K562 (cell line): ENCODE measurements at regions not wholly inside any gene's neighbourhood (a gene's known extent, or its start where the extent isn't known, plus 50 kb on each side); places are given as distances from the start of the nearest gene placed in this dataset.

Experiments used
- ATAC-seq: fragments of 200-7000 bp; cut with Tn5 transposase; 3 replicates; pipeline ENCODE4 v1.9.1; 2020; ENCODE audit warnings: moderate library complexity
- BruUV-seq: library from RNA; stranded (reverse); fragments of 400-500 nt; replicated peaks from 2 replicates; lab custom pipeline; 2021; lab: Mats Ljungman, UMichigan
- CTCF ChIA-PET: fragments of 300-600 bp; formaldehyde crosslinking; extraction: SDS; loops from one replicate; lab custom pipeline; 2021; ENCODE audit warnings: low intra/inter-chr PET ratio; lab: Yijun Ruan, JAX
- POLR2A ChIA-PET: fragments of 300-600, 350-650 bp; sonication (Branson Sonifier 250); formaldehyde crosslinking; extraction: SDS; loops from one replicate; lab custom pipeline; 2021; ENCODE audit warnings: antibody characterized with exemption, inconsistent platforms; lab: Yijun Ruan, JAX
- DNase-seq, 4 experiments: peaks; one replicate each; pipeline versions ENCODE4 v3.0.0 to v3.0.0-alpha.2; 2011 to 2018; ENCODE audit warnings: low spot score in 3 of 4, mixed read lengths in 3 of 4; ENCODE audit errors: extremely low read depth in 1 of 4
- FAIRE-seq: peaks from 2 replicates; lab custom pipeline; 2011; peaks lifted over from hg19 to GRCh38; lab: Jason Lieb, UNC
- H2AFZ ChIP-seq: 2 replicates; pipeline ENCODE4 v1.6.0; 2011; ENCODE audit warnings: low read depth, low read length, control low read depth, inconsistent platforms
- H3K27ac ChIP-seq: fragments of 200-600 bp; 3 replicates; pipeline ENCODE4 v1.8.0; 2011; ENCODE audit warnings: low read depth, mild to moderate bottlenecking, control low read depth, inconsistent platforms, low read length, moderate library complexity, mixed read lengths; ENCODE audit errors: extremely low read depth
- H3K27me3 ChIP-seq, 2 experiments: fragments of 300-600 bp in 1 of 2; 2 replicates in 1 of 2; 3 replicates in 1 of 2; pipeline versions ENCODE4 v1.6.0 to v1.8.0; 2011; ENCODE audit warnings: inconsistent platforms in 2 of 2, low read length in 2 of 2, mild to moderate bottlenecking in 1 of 2, mixed read lengths in 1 of 2, moderate library complexity in 1 of 2; ENCODE audit not compliant: control insufficient read depth in 2 of 2, insufficient read depth in 2 of 2
- H3K36me3 ChIP-seq: fragments of 300-600 bp; 3 replicates; pipeline ENCODE4 v1.8.0; 2011; ENCODE audit warnings: mild to moderate bottlenecking, low read length, inconsistent platforms; ENCODE audit not compliant: control insufficient read depth, insufficient read depth
- H3K4me1 ChIP-seq, 2 experiments: fragments of 200-600 bp in 1 of 2; replicated peaks in 1 of 2; 2 replicates in 1 of 2; 3 replicates in 1 of 2; pipeline versions ENCODE4 v1.5.1 to v1.8.0; 2011; ENCODE audit warnings: inconsistent platforms in 2 of 2, low read length in 2 of 2, mild to moderate bottlenecking in 1 of 2, mixed read lengths in 1 of 2, moderate library complexity in 1 of 2; ENCODE audit not compliant: control insufficient read depth in 2 of 2, insufficient read depth in 2 of 2
- H3K4me2 ChIP-seq: 2 replicates; pipeline ENCODE4 v1.6.1; 2011; ENCODE audit warnings: low read length, control low read depth, inconsistent platforms, mixed read lengths; ENCODE audit not compliant: insufficient read depth
- H3K4me3 ChIP-seq: fragments of 200-600 bp; sonication (generic), shearing (Covaris generic); 2 replicates; pipeline ENCODE4 v1.5.1; 2016; ENCODE audit warnings: control low read depth, inconsistent platforms
- H3K79me2 ChIP-seq: fragments of 200-600 bp; 3 replicates; pipeline ENCODE4 v1.8.0; 2011; ENCODE audit warnings: low read length, inconsistent platforms; ENCODE audit not compliant: control insufficient read depth, insufficient read depth
- H3K9ac ChIP-seq, 2 experiments: 2 replicates each; pipeline versions ENCODE4 v1.6.0 to v1.6.1; 2011; ENCODE audit warnings: low read depth in 2 of 2, low read length in 2 of 2, control low read depth in 1 of 2, inconsistent platforms in 1 of 2, mild to moderate bottlenecking in 1 of 2, mixed read lengths in 1 of 2; ENCODE audit not compliant: insufficient read depth in 1 of 2
- H3K9me1 ChIP-seq: one replicate; pipeline ENCODE4 v1.6.0; 2011; ENCODE audit warnings: inconsistent platforms, mild to moderate bottlenecking, low read length, moderate library complexity; ENCODE audit not compliant: control insufficient read depth, insufficient read depth
- H3K9me3 ChIP-seq: replicated peaks from 2 replicates; pipeline ENCODE4 v1.5.1; 2011; ENCODE audit warnings: low read depth, low read length, inconsistent platforms; ENCODE audit not compliant: control insufficient read depth, insufficient read depth
- H4K20me1 ChIP-seq: replicated peaks from 2 replicates; pipeline ENCODE4 v1.6.1; 2011; ENCODE audit warnings: low read length, inconsistent platforms, mixed read lengths; ENCODE audit not compliant: control insufficient read depth, insufficient read depth
- CTCF ChIP-seq, 3 experiments: IDR thresholded peaks in 2 of 3; conservative IDR thresholded peaks in 1 of 3; 2 replicates each; pipeline ENCODE4 v1.5.1; 2011 to 2012; ENCODE audit warnings: low read length in 3 of 3, mild to moderate bottlenecking in 3 of 3, control low read depth in 2 of 3, improper control_type of control experiment in 1 of 3, inconsistent platforms in 1 of 3, low read depth in 1 of 3, mixed read lengths in 1 of 3, moderate library complexity in 1 of 3; ENCODE audit not compliant: insufficient read depth in 2 of 3
- RAD21 ChIP-seq, 2 experiments: fragments of 250-450 bp in 1 of 2; fragments of 450-650 bp in 1 of 2; sonication (Bioruptor Pico) in 1 of 2; formaldehyde crosslinking in 1 of 2; IDR thresholded peaks in 1 of 2; conservative IDR thresholded peaks in 1 of 2; 2 replicates each; pipeline versions ENCODE4 v1.4.0 to v1.8.0; 2020 to 2022; ENCODE audit warnings: mild to moderate bottlenecking in 2 of 2, moderate library complexity in 1 of 2
- RCOR1 ChIP-seq, 2 experiments: IDR thresholded peaks; 2 replicates each; pipeline ENCODE4 v1.6.1; 2012; ENCODE audit warnings: low read depth in 2 of 2, low read length in 2 of 2, borderline replicate concordance in 1 of 2, improper control_type of control experiment in 1 of 2
- REST ChIP-seq, 2 experiments: fragments of 450-650 bp; formaldehyde crosslinking in 1 of 2; IDR thresholded peaks; 2 replicates each; pipeline versions ENCODE4 v1.4.0 to v1.6.1; 2014 to 2020; ENCODE audit warnings: mild to moderate bottlenecking in 2 of 2, borderline replicate concordance in 1 of 2, low read depth in 1 of 2
- SMC3 ChIP-seq: conservative IDR thresholded peaks from 2 replicates; pipeline ENCODE4 v1.6.1; 2011; ENCODE audit warnings: low read depth, low read length, improper control_type of control experiment; ENCODE audit not compliant: insufficient read depth
- SP2 ChIP-seq: IDR thresholded peaks from 2 replicates; pipeline ENCODE4 v1.6.1; 2011; ENCODE audit warnings: mild to moderate bottlenecking, low read depth, low read length, moderate library complexity; ENCODE audit not compliant: poor library complexity, severe bottlenecking; ENCODE audit errors: extremely low read depth
- ZNF57 ChIP-seq: fragments of 450-650 bp; formaldehyde crosslinking; IDR thresholded peaks from 2 replicates; pipeline ENCODE4 v1.4.0; 2020; ENCODE audit warnings: mild to moderate bottlenecking, moderate library complexity
- ZNF583 ChIP-seq: fragments of 250-450 bp; sonication (Bioruptor Pico); IDR thresholded peaks from 2 replicates; pipeline ENCODE4 v1.4.0; 2020
- whole genome bisulfite sequencing: fragments of 100-300 bp; shearing (Covaris generic); methylation state at CpG from one replicate; pipeline ENCODE4 v1.1.6; 2016; ENCODE audit warnings: low coverage, mixed read lengths; ENCODE audit not compliant: insufficient coverage; ENCODE audit errors: missing lambda C conversion rate; 5-methylcytosine and 5-hydroxymethylcytosine counted together
- in situ Hi-C: fragments of 300-500 bp; cut with MboI; formaldehyde crosslinking; loops from 4 replicates; pipeline ENCODE4 v1.15.0; 2018; ENCODE audit warnings: inconsistent platforms, mixed read lengths
- intact Hi-C: fragments of 100-400 bp; cut with micrococcal nuclease; formaldehyde crosslinking; loops from 2 replicates; pipeline ENCODE4 v1.14.2; 2022

GRCh38 chr7:23938937-23939552 is 229.0 kb downstream of the STK31 start:
- peak; percentile 89 for FAIRE-seq
- H3K27ac ChIP-seq: no peak overlapping the region

More at GRCh38 chr7:23938937-23939552, 229.0 kb downstream of the STK31 start:
- Histone ChIP-seq H3K4me1 (no peaks in the 10 kb centered on the region), H2AFZ (no peak overlapping the region), H3K4me2 (no peak overlapping the region), H3K9ac (no peak overlapping the region), H3K79me2 (no peaks in the 10 kb centered on the region), H3K36me3 (no peaks in the 10 kb centered on the region), H3K4me3 (no peak overlapping the region), H3K27me3 (no peaks in the 10 kb centered on the region), H3K9me3 (no peaks in the 10 kb centered on the region), H3K9me1 (no peaks in the 10 kb centered on the region), H4K20me1 (no peaks in the 10 kb centered on the region)
- TF ChIP-seq SP2 (no peak), ZNF57 (CRISPR knock-in tag) (no peak), RCOR1 (IDR thresholded peaks at IDR 0.05; ENCODE audit: borderline replicate concordance in 1 of 2, low read depth in 2 of 2, low read length in 2 of 2) (no peak), SMC3 (0 out of 2 replicates have a peak, but pooled peaks have one; percentile 19), CTCF (IDR thresholded peaks at IDR 0.05 in 2 of 3, conservative IDR thresholded peaks at IDR 0.05 in 1 of 3; ENCODE audit: insufficient read depth in 2 of 3, low read depth in 1 of 3, low read length in 3 of 3) (peak; percentile 51 to 56 (median 52)), RAD21 (CRISPR knock-in tag; conservative IDR thresholded peaks at IDR 0.05 in 1 of 2, IDR thresholded peaks at IDR 0.05 in 1 of 2) (peak; percentile 25 to 60), ZNF583 (no peak), REST (IDR thresholded peaks at IDR 0.05; ENCODE audit: borderline replicate concordance) (peak; percentile 46; the same call in 1 of the 2 replicates), REST (CRISPR knock-in tag; IDR thresholded peaks at IDR 0.05; ENCODE audit: low read depth) (no peak)
- DNase-seq (peak in 2 of 4 experiments; percentile 27 to 37), ATAC-seq (peak; percentile 88)
- ChIA-PET CTCF (no interaction called here), POLR2A (interaction anchor here (1.0 kb wide), 1 partner anchor 34 kb away, joined by 3 read pairs; no protein-coding TSS in a partner anchor)
- no TSS peak for BruUV-seq
- in situ Hi-C loops: no loop called here
- 0% methylated on average over 4 of the region's 4 CpGs for WGBS
- intact Hi-C loops: no loop called here
